Stimulated activated CD4-positive, alpha-beta T cell treated with anti-CD3 and anti-CD28 coated beads, TNF-alpha, amount 100 ng/mL, for 48 hours (primary cell): ENCODE measurements at regions not wholly inside any gene's neighbourhood (a gene's known extent, or its start where the extent isn't known, plus 50 kb on each side); places are given as distances from the start of the nearest gene placed in this dataset.
"Not testable (repeated sequence)": the region's sequence is repeated elsewhere in the genome, so short reads cannot be mapped to it uniquely, and the experiment has no call there.

Source experiments
- DNase-seq, 3 donors: peaks; one replicate each; pipeline ENCODE4 v3.0.0-alpha.2; 2020; ENCODE audit warnings: low read depth in 3 of 3

- DNase-seq, result no peak
These were observed 57.4 kb downstream of the ZNF648 start for GRCh38 chr1:182003953-182004586.

GRCh38 chr1:182003025-182003725 lies 58.3 kb downstream of the ZNF648 start:
- no peak for DNase-seq

DNA sequence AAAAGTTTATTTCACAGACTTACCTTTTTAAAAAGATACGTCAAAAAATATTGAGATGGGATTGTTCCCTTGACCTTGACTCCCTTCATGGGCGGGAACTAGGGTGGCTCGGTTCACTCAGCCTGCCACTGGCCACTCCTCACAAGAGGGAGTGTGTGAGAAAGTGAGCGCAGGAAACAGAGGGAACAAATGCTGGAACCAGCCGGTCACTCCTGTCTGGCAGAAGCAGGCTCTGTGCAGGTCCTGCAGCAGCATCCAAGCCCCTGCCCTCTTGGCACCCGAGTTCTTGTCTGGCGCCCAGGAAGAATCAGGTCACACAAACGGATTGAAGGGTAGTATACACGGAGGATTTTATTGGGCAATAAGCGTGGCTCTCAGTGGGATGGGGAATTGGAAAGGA lies 58.9 kb downstream of the ZNF648 start:
- no peak for DNase-seq

- no peak for DNase-seq
These were observed 62.7 kb downstream of the ZNF648 start for GRCh38 chr1:181998858-181999257.

DNA sequence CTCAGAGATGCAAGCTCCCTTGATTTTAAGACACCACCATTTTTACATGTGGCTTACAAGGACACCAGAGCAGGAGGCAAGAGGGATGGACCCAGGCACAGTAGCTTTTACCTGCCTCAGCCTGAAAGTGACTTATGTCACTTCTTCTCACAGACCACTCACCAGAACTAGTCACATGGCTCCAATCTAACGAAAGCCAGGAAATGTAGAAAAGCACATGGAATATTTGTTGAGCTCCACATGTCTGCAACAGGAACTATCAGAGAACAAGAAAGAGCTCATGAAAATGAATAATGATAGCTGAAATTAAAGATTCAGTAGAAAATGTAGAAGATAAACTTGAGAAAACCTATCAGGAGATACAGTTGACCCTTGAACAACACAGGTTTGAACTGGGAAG lies 69.4 kb downstream of the ZNF648 start:
- no peak for DNase-seq

DNA sequence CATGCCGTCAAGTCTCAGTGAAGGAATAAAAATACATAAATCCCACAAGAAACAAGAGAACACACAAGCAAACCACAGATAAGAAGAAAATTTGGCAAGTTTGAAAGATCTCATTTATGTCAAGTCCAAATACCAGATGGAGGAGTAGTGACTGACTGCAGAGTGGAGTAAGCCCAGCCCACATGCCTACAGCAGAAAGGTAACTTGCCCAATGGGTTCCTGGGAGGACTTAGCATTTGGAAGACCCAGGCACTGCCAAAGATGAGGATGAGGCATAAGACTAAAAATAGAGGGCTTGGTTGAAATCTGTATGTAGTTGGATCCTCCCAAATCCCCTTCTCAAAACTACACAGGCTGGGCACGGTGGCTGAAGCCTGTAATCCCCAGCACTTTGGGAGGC lies 70.8 kb downstream of the ZNF648 start:
- DNase-seq, result no peak

DNA sequence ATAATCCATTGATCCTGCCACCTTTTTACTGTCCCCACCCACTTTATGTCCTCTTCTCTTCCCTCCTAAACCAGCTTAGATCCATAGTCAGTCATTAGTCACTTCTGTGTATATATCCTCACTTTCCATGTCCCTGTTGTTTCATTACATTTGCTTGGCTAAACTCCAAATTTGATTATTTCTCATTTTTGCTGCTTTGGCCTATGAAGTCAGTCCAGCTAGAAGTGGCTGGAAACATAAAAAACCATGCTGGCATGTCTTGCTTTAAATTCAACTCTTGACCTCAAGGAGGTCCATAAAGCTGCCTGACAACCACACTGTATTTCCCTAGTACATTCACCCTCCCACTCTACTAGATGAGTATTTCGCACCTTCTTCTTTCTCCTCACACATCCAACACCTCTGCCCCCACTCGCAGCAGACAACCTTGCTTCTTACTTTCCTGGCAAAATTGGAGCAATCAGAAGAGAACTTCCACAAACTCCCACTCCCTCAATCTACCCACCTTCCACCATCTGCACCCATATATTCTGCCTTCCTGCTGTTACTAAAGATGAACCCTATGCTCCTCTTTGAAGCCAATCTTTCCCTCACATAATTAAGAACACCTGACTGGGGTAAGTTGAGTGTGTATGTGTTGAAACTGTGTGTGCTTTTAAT lies 72.1 kb downstream of the ZNF648 start:
- DNase-seq, result no peak

GRCh38 chr1:181987996-181988395 lies 73.5 kb downstream of the ZNF648 start:
- DNase-seq, result no peak

DNA sequence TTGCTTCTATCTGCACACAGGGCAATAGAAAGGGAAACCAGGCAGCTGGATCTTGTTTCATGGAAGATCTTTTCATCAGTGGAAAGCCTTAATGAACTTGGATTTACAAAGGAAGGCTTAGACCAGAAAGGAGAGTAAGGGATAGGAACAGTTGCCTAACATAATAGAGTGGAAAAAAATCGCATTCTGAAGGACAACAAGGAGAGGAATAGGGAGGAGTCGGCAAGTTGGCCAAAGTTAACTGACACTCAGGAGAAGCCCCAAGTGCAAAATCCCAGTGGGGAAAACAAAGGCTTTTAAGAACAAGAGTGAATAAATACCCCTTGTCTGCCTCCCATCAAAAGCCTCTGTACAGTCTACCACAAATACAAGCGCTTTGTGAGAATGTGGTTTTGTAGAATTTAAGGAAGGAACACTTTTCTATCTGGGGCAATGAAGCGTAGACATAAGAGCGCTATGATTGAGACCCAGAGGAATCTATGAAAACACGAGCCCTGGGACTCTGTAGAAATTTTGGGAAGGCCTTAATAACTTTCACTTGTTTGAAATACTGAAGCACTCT lies 74.1 kb downstream of the ZNF648 start:
- DNase-seq, result no peak

DNA sequence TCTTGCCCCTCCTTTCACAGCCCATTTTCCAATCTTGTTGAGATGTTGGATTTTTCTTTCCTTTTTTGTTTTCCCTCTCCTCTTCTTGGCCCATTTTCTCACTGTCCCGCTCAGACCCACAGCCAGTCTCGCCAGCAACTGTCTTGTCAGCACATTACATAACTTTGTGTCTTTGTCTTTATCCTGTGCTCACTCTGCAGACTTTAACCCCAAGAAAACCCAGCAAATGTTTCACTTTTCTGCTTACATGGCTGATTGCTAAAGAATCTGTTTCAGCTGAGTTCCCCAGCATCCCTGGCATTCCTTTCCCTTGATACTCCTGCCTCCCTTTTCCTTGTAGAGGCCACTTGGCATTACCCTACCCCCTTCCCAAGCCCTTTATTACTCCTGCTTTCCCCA lies 74.6 kb downstream of the ZNF648 start:
- DNase-seq, result no peak

GRCh38 chr1:181985936-181986906 lies 75.3 kb downstream of the ZNF648 start:
- no peak for DNase-seq

- no peak for DNase-seq
These were observed 76.2 kb downstream of the ZNF648 start for GRCh38 chr1:181985281-181985680.

DNA sequence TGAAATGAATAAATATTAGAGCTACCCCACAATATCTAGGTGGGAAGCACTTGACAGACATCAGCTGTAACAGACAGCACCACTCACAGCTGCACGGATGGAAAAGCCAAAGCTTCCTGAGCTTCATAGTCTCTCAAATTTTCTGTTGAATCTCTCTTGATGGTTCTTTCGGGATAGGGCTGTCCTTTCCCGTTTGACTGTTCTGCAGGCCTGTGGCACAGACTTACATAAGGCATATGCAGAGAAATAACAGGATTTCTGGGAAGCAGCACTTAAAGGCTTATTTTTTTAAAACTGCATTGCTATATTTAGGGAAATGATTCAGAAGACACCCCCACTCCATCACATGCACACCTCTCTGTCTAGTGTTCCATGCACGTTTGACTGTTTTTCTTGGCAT lies 77.5 kb downstream of the ZNF648 start:
- no peak for DNase-seq

DNA sequence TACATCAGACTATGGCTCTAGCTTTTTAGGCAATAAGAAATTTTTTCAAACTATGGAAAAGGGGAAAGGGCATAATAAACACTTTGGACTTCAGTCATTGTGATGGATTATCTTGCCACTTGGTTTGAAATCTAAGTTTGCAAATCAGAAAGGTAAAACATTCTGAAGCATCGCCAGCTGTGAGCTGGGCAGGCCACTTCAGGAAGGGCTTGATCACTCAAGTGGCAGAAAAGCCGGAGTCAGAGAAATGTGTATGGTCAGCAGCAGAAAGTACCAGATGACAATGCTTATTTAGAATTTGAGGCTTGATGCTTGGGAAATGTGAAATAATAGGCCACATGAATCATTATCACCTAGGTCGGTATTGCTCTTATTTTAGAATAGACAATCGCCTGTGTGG lies 79.7 kb downstream of the ZNF648 start:
- no peak for DNase-seq

DNA sequence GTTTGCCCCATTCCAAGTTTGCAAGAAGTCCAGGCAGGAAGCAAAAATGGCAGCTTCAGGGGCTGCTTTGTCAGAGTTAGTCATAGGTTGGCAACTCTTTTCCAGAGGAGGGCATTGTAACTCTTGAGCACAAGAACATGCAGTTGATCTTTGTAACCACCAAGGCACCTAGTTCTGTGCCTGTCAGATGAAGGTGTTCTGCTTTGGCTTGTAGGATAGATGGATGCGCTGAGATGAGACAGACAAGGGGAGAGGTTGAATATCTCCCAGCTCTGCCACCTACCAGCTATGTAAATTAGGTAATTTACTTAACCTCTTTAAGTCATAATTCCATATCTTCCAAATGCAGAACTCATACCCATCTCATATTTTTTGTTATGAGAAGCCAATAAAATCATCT lies 89.3 kb downstream of the ZNF648 start:
- DNase-seq, result no peak

GRCh38 chr1:181971424-181971823 lies 90.1 kb downstream of the ZNF648 start:
- no peak for DNase-seq

DNA sequence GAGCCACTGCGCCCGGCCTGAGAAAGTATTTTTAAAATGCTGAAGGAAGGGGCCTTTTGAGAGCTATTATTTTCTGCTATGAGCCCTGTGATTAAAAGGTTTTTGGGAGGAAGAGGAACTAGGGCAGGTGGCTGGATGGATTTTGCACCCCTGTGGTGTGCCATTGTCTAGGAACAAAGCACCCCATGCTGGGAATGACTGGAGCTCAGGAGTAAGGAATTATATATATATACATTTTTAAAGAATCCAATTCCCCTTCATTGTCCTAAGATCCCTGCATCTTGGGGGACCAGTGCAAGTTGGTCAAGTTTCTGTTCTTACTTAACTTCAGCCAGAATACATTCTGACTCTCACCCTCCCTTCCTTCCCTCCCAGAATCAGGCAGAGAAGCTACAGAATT lies 91.6 kb downstream of the ZNF648 start:
- DNase-seq, result no peak

GRCh38 chr1:181954696-181955095 lies 106.8 kb downstream of the ZNF648 start:
- not testable (repeated sequence) for DNase-seq

GRCh38 chr1:181954178-181954577 lies 107.3 kb downstream of the ZNF648 start:
- not testable (repeated sequence) for DNase-seq

GRCh38 chr1:181953596-181953995 lies 107.9 kb downstream of the ZNF648 start:
- DNase-seq, result no peak

- DNase-seq, result no peak
These were observed 110.3 kb downstream of the ZNF648 start for GRCh38 chr1:181951213-181951612.

DNA sequence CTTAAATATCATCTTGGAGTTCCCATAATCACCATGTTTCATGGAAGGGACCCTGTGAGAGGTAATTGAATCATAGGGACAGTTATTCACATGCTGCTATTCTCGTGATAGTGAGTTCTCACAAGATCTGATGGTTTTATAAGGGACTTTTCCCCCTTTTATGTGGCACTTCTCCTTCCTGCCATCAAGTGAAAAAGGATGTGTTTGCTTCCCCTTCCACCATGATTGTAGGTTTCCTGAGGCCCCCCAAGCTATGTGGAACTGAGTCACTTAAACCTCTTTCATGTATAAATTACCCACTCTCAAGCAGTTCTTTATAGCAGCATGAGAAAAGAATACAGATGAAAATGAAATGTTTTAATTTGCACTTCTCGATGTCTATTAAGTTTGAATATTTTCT lies 112.0 kb downstream of the ZNF648 start:
- no peak for DNase-seq
